ENCODE measurements at regions not wholly inside any gene's neighbourhood (a gene's known extent, or its start where the extent isn't known, plus 50 kb on each side); places are given as distances from the start of the nearest gene placed in this dataset.

DNA sequence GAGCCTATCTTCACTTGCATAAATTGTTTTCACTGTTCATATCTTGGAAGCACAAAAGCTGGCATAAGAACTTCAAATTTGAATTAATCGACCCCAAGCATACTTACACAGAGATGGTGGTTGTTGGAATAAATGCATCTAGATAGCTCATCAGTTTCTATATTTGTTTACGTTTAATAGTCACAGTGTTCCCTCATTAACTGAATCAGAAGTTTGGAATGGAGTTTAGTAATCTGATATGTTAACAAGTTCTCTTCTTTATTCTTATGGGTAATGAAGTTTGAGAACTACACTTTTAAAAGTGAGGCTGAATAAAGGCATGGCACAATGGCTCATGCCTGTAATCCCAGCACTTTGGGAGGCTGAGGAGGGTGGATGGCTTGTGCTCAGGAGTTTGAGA lies 886.7 kb upstream of the PCDH20 start:
- H2AFZ ChIP-seq (ENCODE audit: low read depth, low read length, poor library complexity, severe bottlenecking) = no peak overlapping the region
- BruUV-seq (replicated peaks) = no TSS peak
- H3K27me3 ChIP-seq (ENCODE audit: insufficient read depth, low read length) = no peaks in the 10 kb centered on the region
- intact Hi-C loops (cut with micrococcal nuclease) = no loop called here
- no peak overlapping the region for H3K4me3 ChIP-seq (replicated peaks in 1 of 2; ENCODE audit: low read depth in 1 of 2, low read length in 2 of 2)
- no peak overlapping the region for H3K9ac ChIP-seq (ENCODE audit: low read length)
- RAD21 ChIA-PET (ENCODE audit: low non-redundant PET in 1 of 2, low total read pairs in 2 of 2, uncharacterized antibody in 2 of 2, unreplicated experiment in 2 of 2) = no interaction called here
- no peak overlapping the region for H3K4me2 ChIP-seq (ENCODE audit: low read length)
- H3K36me3 ChIP-seq (ENCODE audit: control insufficient read depth in 1 of 2, insufficient read depth in 2 of 2, low read length in 2 of 2) = no peaks in the 10 kb centered on the region
- CTCF ChIA-PET = no interaction called here
- no peak overlapping the region for H3K27ac ChIP-seq (ENCODE audit: low read depth, low read length)
- no peak for ATAC-seq
- no peaks in the 10 kb centered on the region for H3K9me3 ChIP-seq (ENCODE audit: control insufficient read depth in 1 of 2, insufficient read depth in 1 of 2, low read depth in 1 of 2, low read length in 2 of 2)
- POLR2A ChIA-PET = no interaction called here
- H3K9me2 ChIP-seq (ENCODE audit: insufficient read depth) = no peaks in the 10 kb centered on the region
- H3K4me1 ChIP-seq (ENCODE audit: control insufficient read depth in 1 of 2, insufficient read depth in 2 of 2, low read length in 2 of 2) = no peaks in the 10 kb centered on the region
- no peaks in the 10 kb centered on the region for H3K79me2 ChIP-seq (ENCODE audit: insufficient read depth, low read length)
- no peaks in the 10 kb centered on the region for H4K20me1 ChIP-seq (ENCODE audit: insufficient read depth)
- no peak for TF ChIP-seq SIN3A (IDR thresholded peaks at IDR 0.05; ENCODE audit: low read depth)
- no peak for TF ChIP-seq TCF7L2 (IDR thresholded peaks at IDR 0.05; ENCODE audit: borderline replicate concordance, extremely low read depth, insufficient read depth, insufficient read length)
- TF ChIP-seq, protein P1, sequence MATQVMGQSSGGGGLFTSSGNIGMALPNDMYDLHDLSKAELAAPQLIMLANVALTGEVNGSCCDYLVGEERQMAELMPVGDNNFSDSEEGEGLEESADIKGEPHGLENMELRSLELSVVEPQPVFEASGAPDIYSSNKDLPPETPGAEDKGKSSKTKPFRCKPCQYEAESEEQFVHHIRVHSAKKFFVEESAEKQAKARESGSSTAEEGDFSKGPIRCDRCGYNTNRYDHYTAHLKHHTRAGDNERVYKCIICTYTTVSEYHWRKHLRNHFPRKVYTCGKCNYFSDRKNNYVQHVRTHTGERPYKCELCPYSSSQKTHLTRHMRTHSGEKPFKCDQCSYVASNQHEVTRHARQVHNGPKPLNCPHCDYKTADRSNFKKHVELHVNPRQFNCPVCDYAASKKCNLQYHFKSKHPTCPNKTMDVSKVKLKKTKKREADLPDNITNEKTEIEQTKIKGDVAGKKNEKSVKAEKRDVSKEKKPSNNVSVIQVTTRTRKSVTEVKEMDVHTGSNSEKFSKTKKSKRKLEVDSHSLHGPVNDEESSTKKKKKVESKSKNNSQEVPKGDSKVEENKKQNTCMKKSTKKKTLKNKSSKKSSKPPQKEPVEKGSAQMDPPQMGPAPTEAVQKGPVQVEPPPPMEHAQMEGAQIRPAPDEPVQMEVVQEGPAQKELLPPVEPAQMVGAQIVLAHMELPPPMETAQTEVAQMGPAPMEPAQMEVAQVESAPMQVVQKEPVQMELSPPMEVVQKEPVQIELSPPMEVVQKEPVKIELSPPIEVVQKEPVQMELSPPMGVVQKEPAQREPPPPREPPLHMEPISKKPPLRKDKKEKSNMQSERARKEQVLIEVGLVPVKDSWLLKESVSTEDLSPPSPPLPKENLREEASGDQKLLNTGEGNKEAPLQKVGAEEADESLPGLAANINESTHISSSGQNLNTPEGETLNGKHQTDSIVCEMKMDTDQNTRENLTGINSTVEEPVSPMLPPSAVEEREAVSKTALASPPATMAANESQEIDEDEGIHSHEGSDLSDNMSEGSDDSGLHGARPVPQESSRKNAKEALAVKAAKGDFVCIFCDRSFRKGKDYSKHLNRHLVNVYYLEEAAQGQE (IDR thresholded peaks at IDR 0.05; ENCODE audit: low read depth) = no peak
- TF ChIP-seq RAD21 (IDR thresholded peaks at IDR 0.05; ENCODE audit: low read depth) = no peak
- TF ChIP-seq ZFX (IDR thresholded peaks at IDR 0.05) = no peak
- TF ChIP-seq POLR2A (IDR thresholded peaks at IDR 0.05; ENCODE audit: borderline replicate concordance, extremely low read depth, insufficient read depth, insufficient read length) = no peak
- TF ChIP-seq EZH2phosphoT487 (IDR thresholded peaks at IDR 0.05; ENCODE audit: borderline replicate concordance) = no peak
- TF ChIP-seq CBX3 (IDR thresholded peaks at IDR 0.05; ENCODE audit: low read depth) = no peak
- TF ChIP-seq, protein P2, sequence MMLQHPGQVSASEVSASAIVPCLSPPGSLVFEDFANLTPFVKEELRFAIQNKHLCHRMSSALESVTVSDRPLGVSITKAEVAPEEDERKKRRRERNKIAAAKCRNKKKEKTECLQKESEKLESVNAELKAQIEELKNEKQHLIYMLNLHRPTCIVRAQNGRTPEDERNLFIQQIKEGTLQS (IDR thresholded peaks at IDR 0.05) = no peak
- TF ChIP-seq EGR1 (IDR thresholded peaks at IDR 0.05; ENCODE audit: low read depth) = no peak
- TF ChIP-seq, protein P3, sequence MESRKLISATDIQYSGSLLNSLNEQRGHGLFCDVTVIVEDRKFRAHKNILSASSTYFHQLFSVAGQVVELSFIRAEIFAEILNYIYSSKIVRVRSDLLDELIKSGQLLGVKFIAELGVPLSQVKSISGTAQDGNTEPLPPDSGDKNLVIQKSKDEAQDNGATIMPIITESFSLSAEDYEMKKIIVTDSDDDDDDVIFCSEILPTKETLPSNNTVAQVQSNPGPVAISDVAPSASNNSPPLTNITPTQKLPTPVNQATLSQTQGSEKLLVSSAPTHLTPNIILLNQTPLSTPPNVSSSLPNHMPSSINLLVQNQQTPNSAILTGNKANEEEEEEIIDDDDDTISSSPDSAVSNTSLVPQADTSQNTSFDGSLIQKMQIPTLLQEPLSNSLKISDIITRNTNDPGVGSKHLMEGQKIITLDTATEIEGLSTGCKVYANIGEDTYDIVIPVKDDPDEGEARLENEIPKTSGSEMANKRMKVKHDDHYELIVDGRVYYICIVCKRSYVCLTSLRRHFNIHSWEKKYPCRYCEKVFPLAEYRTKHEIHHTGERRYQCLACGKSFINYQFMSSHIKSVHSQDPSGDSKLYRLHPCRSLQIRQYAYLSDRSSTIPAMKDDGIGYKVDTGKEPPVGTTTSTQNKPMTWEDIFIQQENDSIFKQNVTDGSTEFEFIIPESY (IDR thresholded peaks at IDR 0.05; ENCODE audit: extremely low read depth, insufficient replicate concordance, low read length) = no peak
- TF ChIP-seq POLR2AphosphoS5 (IDR thresholded peaks at IDR 0.05; ENCODE audit: low read depth, low read length) = no peak
- TF ChIP-seq JUND (IDR thresholded peaks at IDR 0.05) = no peak
- TF ChIP-seq, protein P4, sequence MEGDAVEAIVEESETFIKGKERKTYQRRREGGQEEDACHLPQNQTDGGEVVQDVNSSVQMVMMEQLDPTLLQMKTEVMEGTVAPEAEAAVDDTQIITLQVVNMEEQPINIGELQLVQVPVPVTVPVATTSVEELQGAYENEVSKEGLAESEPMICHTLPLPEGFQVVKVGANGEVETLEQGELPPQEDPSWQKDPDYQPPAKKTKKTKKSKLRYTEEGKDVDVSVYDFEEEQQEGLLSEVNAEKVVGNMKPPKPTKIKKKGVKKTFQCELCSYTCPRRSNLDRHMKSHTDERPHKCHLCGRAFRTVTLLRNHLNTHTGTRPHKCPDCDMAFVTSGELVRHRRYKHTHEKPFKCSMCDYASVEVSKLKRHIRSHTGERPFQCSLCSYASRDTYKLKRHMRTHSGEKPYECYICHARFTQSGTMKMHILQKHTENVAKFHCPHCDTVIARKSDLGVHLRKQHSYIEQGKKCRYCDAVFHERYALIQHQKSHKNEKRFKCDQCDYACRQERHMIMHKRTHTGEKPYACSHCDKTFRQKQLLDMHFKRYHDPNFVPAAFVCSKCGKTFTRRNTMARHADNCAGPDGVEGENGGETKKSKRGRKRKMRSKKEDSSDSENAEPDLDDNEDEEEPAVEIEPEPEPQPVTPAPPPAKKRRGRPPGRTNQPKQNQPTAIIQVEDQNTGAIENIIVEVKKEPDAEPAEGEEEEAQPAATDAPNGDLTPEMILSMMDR (IDR thresholded peaks at IDR 0.05 in 2 of 3, conservative IDR thresholded peaks at IDR 0.05 in 1 of 3; ENCODE audit: borderline replicate concordance in 1 of 3, insufficient read depth in 1 of 3, low read depth in 2 of 3, low read length in 2 of 3) = no peak
- no peak for TF ChIP-seq CEBPB (IDR thresholded peaks at IDR 0.05; ENCODE audit: low read depth)
- TF ChIP-seq SP1 (IDR thresholded peaks at IDR 0.05; ENCODE audit: low read depth) = no peak
- no peak for TF ChIP-seq YY1 (IDR thresholded peaks at IDR 0.05; ENCODE audit: extremely low read depth, insufficient replicate concordance, low read depth, low read length)
- no peak for TF ChIP-seq FOSL1 (IDR thresholded peaks at IDR 0.05; ENCODE audit: low read depth)
- no peak for TF ChIP-seq EZH2 (IDR thresholded peaks at IDR 0.05)
- no peak for DNase-seq (ENCODE audit: low read depth, low spot score)

Data from HCT116 (cell line).